ENCODE measurements at regions not wholly inside any gene's neighbourhood (a gene's known extent, or its start where the extent isn't known, plus 50 kb on each side); places are given as distances from the start of the nearest gene placed in this dataset.

- TF ChIP-seq EZH2 (IDR thresholded peaks at IDR 0.05; ENCODE audit: insufficient read depth, low read length) = no peak
- no peak for TF ChIP-seq CTCF (IDR thresholded peaks at IDR 0.05; ENCODE audit: insufficient read depth, low read depth, low read length)
Measured at GRCh38 chr4:178241601-178242118, 799.4 kb upstream of the AGA start.
